OCI-M1 (cell line): ENCODE measurements at regions not wholly inside any gene's neighbourhood (a gene's known extent, or its start where the extent isn't known, plus 50 kb on each side); places are given as distances from the start of the nearest gene placed in this dataset.
A peak's percentile ranks its signal among the peaks of the same experiment; 100 is the strongest.

ENCODE experiments used
- DNase-seq: peaks from one replicate; lab custom pipeline; 2025; lab: John Stamatoyannopoulos, UW

DNA sequence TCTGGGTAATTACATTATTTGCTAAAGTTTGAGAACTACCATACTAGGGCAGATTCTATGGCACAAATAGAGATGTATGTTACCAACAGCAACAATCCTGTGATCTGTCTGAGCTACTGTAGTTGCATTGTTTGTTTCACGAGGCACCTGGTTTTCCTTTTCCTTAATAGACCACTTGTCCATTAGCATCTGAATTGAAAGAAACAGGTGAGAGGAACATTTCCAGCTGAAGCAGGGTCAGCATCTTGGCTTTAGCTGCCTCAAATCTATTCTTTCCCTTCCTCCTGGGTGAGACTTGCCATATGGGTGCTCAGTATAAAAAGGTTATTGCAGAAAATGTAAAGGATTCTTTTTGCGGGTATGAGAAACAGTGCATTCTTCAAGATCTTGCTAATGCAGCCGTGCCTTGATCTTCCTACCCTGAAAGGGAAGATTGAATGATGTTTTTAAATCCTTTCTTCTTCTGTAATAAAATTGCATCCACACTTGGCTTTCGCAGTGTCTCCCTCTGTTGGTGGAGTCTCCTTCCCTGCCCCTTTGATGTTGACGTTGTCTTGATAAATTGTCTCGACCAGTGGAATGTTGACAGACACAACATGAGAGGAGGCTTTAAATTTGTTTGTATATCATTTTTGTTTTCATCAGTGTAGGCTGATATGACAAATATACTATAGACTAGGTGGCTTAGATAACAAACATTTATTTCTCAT lies 118.0 kb upstream of the BRINP1 start:
- DNase-seq: peak; percentile 2

- no peak for DNase-seq
Measured at GRCh38 chr9:119483153-119483552, 113.9 kb upstream of the BRINP1 start.

DNA sequence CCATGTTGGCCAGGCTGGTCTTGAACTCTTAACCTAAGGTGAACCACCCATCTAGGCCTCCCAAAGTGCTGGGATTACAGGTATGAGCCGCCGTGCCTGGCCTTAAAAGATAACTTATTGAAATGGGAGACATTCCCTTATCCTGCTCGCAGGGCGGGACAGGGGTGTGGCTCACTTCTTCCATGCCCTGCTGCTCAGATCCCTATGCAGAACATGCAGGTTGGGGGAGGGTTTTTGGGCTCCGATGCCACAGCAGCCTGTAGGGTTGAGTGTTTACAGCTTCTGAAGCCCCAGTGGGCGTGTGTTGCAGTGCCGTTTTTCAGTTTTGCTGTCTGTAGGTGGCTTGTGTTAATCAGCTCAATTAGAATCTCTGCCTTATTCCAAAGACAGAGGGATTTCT lies 108.0 kb upstream of the BRINP1 start:
- DNase-seq: no peak

GRCh38 chr9:119458068-119458467 lies 88.8 kb upstream of the BRINP1 start:
- DNase-seq: no peak

DNA sequence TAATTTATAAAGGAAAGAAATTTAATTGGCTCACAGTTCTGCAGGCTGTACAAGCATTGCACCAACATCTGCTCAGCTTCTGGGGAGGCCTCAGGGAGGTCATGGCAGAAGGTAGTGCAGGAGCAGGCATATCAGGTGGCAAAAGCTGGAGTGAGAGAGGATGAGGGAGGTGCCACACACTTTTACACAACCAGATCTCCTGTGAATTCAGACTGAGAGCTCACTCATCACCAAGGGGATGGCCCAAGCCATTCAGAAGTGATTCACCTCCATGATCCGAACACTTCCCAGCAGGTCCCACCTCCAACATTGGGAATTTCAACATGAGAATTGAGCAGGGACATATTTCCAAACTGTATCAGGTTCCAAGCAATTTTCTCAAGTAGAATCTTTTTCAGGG lies 84.7 kb upstream of the BRINP1 start:
- no peak for DNase-seq

DNA sequence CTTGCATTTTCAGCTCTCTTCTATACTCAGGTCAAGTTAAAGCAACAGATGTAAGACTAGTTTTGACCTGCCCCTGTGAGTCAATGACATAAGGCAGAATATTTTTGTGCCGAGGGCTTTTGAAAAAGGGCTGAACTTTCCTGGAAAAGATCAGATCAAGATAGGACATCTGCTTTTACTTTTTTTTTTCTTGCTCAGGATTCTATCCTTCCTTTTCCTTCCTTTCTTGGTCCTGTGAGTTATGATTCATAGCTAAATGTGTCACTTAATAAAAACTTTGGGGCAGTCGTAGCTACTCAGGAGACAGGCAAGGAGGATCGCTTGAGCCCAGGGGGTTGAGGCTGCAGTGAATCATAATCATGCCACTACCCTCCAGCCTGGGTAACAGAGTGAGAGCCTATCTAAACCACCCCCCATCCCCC lies 84.3 kb upstream of the BRINP1 start:
- DNase-seq: no peak

DNA sequence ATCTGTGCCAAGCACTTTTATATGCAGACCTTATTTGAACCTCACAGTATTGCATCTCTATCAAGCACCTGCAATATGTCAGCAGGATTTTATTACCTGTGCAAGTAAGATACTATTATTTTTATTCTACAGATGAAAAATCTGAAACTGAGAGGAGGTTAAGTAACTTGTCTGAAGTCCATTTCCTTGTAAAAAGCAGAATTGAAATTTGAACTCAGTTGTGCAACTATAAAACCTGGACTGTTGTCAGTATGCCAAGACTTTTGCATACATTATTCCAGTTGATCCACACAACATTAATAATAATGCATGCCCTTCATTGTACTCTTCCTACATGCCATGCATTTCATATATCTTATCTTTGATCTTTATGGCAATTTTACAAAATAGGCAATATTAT lies 82.2 kb upstream of the BRINP1 start:
- no peak for DNase-seq

- no peak for DNase-seq
Measured at GRCh38 chr9:119443179-119443578, 73.9 kb upstream of the BRINP1 start.

GRCh38 chr9:119441832-119442231 lies 72.6 kb upstream of the BRINP1 start:
- DNase-seq: no peak

DNA sequence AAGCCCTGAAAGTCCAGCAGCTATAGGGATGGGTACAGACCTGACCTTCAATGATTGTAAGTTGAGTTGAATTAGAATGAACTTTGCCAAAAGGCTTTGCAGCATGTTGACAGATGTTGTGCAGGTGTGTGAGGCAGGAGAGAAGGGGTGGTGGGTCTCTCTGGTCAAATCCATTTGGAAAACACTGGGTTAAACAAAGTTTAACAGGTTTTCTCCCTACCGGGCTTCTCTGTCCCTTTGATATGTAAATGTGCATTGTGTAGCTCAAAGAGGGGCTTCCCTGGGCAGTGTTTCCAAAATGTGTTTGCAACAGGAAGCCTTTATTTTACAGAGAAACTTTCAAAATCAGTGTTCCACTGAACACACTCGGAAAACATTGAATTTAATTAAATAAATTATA lies 72.1 kb upstream of the BRINP1 start:
- no peak for DNase-seq

DNA sequence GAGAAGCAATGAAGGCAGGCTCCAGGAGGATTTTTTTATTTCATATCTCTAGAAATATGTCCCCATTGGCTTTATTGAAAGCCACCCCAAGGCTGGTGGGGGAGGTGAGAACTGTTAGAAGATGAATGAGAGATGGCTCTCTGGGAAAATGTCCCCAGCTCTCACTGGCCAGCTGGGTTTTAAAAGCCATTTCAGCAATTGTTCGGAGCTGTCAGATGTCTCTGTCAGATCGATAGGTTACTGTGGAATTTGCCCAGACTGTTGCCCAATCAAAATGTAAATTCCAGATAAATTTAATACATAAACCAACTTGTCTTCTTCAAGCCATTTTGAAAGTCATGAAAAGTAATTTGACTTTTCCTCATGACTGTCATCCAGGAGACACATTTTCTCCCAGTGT lies 67.0 kb upstream of the BRINP1 start:
- DNase-seq: no peak

DNA sequence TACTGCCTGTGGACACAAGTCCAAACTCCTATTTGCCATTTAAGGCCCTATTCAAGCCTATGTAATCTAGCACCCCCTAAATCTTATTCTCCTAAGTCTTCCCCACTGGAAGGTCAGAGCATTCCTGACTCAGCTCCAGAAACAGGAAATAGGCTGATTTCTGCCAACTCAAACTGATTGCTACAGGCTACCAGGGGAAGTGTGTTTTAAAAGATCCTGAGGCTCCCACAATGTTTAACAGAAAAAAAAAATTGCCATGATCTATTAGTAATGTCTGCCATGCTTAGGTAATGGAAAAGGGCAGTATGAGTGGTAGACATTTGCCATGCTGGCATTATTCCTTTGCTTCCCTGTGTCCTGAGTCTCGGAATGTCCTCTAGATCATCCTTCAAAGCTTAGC lies 65.8 kb upstream of the BRINP1 start:
- no peak for DNase-seq

DNA sequence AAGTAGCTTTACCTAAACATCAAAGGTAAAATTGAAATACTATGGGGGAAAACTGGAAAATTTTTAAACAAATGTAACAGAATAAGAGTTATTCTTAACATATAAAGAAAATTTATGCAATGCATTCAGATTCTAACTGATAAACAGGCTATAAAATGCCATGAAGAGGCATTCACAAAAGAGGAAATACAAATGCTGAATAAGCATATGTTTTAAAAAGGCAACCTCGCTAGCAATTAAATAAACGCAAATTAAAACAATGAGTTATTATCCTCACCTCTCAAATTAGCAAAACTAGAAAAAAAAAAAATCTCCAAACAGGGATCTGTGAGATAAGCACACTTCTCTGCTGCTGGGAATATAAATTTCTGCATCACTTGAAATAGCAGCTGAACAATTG lies 63.2 kb upstream of the BRINP1 start:
- DNase-seq: no peak

GRCh38 chr9:119429302-119429701 lies 60.1 kb upstream of the BRINP1 start:
- DNase-seq: no peak

- DNase-seq: no peak
Measured at GRCh38 chr9:119420231-119420630, 51.0 kb upstream of the BRINP1 start.
